Inflammatory macrophage treated with lipopolysaccharide for 1 hour (primary cell): ENCODE measurements at regions not wholly inside any gene's neighbourhood (a gene's known extent, or its start where the extent isn't known, plus 50 kb on each side); places are given as distances from the start of the nearest gene placed in this dataset.
A peak's percentile ranks its signal among the peaks of the same experiment; 100 is the strongest.
"Not testable (repeated sequence)": the region's sequence is repeated elsewhere in the genome, so short reads cannot be mapped to it uniquely, and the experiment has no call there.

ENCODE experiments used
- DNase-seq, 2 donors: peaks; one replicate each; pipeline ENCODE4 v3.0.0-alpha.2; 2020 to 2022

- DNase-seq, result no peak
These were observed 93.2 kb upstream of the ARL4C start for GRCh38 chr2:234590076-234590475.

DNA sequence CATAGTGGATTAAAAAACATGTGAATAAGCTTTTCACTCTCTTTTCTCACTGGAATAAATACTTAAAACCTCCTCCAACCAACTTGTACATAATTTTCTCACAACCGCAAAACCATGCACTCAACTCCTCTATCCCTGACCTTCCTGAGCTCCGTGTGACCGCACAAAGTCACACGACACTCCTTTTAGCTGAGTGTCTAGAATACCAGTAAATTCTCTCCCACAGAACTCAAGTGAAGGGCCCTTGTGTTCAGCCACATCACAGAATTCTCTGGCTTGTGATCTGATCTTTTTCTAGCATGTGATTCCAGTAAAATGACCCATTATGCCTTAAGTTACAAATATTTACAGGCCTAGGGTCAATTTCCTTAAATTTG, 91.2 kb upstream of the ARL4C start:
- DNase-seq, result no peak

DNA sequence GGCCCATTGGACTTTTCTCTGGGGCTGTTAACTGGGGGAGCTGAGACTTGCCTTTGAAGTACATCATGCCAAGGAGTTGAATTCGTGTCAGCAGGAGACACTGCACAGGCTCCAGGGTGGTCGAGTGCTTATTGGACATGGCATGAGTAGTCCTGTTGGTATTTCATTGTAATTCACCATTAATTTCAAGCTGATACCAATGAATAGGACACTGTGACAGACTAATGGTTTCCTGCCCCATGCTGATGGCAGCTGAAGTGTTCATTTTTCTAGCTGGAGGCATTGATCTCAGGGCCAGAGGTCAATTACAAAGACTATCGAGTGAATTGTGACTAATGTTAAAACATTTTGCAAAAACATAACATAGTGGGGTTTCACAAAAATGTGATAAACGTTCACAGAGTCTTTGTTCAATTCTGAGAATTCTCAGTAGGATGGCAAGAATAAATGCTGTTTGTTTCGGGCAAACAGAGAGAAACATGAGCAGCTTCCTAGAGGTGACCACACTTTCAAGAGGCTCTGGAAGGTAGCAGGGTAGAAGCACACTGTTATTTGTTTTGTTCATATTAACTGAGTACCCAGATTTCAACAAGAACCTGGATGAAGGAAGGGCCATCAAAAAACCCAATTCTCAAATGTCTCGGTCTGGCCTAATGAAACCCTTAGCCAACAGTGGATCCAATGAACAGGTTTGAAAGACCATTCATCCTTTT, 90.6 kb upstream of the ARL4C start:
- no peak for DNase-seq

GRCh38 chr2:234583331-234583730, 86.5 kb upstream of the ARL4C start:
- no peak for DNase-seq

DNA sequence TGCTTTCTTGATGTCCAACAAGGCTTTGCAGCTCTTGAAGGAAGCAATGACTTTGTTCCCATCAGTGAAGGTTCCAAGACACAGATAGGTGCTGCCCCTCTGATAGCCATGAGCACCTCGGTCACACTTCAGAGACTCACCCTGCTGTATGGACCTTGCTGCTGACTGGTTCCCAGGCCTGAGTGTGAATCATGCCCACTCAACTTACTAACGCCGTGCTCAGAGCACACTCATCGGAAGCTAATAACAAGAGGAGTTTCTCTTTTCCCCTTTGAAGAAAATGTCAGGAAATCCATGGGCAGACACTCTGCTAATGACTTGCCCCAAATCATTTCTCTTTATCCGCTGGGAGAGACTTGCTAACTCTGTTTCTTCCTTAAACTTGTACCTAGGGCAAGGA, 83.8 kb upstream of the ARL4C start:
- no peak for DNase-seq

- no peak for DNase-seq
These were observed 82.5 kb upstream of the ARL4C start for GRCh38 chr2:234579231-234579962.

- no peak for DNase-seq
These were observed 81.5 kb upstream of the ARL4C start for GRCh38 chr2:234578389-234578788.

- no peak for DNase-seq
These were observed 80.3 kb upstream of the ARL4C start for GRCh38 chr2:234577191-234577590.

DNA sequence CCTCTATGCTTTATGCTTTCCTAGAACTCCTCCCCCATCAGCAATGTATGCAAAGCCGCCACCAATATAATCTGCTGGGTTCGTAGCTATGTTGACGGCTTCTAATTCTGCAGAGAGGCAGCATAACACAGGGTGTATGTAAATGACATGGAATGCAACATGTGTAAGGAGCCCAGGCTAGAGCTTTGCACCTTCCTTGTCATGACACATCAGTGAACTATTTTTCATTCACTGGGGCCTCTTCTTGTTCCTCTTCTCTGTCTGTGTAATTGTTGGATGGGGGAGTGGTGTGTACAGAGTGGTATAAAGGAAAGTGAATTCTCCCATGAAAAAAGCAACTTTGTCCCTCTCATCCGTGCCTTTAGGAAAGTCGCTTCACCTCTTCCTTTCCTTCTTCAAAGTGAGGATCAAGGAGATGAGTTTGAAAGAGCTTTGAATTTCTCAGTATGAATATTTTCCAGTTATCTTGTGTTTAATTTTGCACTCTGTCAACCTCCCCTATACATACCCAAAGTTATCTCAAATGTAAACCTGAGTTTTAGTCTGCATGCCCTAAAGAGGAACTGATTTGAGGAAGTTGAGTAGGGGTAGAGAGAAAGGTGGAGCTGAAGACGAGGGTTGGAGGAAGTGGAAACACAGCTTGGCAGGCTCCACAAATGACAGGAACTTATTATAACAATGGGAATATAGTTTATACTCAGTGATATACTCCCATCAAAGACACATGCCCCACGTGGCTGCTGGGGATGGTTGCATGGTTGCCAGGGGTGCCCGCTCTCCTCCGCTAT, 74.9 kb upstream of the ARL4C start:
- peak; percentile 19 to 22 for DNase-seq

- DNase-seq, result no peak
These were observed 73.6 kb upstream of the ARL4C start for GRCh38 chr2:234570476-234570875.

DNA sequence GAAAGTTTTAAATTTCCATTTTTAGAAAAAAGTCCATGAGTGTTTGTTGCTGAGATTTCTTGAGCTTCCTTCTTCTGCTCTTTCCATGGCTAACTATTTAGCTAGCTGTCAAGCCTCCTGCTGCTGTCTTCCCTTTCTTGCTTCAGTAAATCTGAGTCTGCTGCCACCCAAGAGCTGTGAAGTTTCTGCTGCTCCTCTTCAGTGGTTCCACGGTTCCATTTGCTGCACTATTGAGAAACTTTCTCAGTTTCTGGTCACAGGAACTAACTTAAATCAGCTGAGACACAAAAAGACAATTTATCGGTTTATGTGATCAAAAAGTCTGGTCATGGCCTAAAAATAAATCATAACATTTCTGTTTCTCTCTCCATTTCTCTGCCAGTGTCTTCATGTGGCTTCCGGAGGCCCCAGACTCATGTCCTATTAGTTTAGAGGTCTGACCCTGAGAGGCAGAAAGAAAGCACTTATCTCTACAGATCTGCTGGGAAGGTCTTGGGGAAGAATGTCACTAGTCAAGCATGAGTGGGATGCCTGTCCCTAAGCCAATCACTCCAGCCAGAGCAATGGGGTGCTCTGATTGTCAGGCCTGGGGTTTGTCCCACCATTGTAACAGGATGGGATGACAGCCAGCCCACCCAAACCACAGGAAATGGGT, 73.0 kb upstream of the ARL4C start:
- DNase-seq, result no peak

GRCh38 chr2:234566622-234567021, 69.7 kb upstream of the ARL4C start:
- no peak for DNase-seq

- DNase-seq, result no peak
These were observed 69.2 kb upstream of the ARL4C start for GRCh38 chr2:234565842-234566619.

DNA sequence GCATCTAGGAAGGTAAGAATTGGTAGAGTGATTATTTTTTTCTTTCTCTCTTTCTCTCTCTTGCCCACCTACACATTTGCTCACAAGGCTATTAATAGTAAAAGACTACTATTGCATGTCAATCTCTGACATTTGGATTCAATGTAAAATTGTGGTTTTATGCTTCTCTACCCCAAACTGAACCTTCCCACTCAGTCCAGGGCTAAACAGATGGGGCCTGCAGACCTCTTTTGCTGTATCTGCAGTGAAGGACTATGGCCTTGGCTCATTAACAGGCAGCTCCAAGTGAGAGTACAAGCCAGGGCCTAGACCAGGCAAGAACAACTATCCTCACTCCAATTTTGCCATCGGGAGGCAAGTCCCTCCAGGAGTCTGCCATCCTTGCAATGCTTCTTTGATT, 68.3 kb upstream of the ARL4C start:
- no peak for DNase-seq

DNA sequence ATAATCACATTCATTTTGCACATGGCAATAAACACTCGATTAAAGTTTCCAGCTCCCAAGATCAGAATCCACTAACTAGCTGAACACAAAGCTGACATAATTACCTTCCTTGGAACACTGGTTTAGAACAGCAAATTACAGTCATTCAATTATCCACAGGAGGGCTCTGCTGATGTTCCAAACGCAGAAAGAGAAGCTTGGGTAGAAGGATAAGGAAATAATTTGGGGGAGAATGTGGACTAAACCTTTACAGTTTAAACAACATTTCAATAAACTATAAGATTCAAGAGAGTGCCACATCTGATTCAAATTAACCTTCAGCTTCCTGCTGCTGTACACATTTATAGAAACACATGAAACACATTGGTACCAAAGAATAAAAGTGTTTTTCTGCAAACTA, 67.8 kb upstream of the ARL4C start:
- no peak for DNase-seq

DNA sequence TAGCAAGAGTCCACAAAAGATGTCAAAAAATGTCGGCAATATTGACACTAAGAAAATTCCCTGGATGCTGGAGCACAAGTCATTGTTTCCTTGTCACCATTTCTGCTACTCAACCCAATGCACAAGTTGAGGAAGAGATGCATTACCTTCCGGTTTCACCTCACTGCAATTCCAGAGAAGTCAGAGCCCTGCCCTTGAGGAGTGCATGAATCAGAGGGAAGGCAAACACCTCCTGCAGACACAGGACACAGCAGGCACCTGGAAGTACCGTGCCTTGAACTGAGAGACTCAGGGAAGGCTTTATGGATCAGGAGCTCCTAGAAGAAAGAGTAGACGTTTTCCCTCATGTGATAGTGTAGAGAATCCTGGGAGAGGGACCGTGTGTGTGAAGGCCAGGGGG, 62.7 kb upstream of the ARL4C start:
- DNase-seq, result no peak

GRCh38 chr2:234558642-234559041, 61.8 kb upstream of the ARL4C start:
- no peak for DNase-seq

DNA sequence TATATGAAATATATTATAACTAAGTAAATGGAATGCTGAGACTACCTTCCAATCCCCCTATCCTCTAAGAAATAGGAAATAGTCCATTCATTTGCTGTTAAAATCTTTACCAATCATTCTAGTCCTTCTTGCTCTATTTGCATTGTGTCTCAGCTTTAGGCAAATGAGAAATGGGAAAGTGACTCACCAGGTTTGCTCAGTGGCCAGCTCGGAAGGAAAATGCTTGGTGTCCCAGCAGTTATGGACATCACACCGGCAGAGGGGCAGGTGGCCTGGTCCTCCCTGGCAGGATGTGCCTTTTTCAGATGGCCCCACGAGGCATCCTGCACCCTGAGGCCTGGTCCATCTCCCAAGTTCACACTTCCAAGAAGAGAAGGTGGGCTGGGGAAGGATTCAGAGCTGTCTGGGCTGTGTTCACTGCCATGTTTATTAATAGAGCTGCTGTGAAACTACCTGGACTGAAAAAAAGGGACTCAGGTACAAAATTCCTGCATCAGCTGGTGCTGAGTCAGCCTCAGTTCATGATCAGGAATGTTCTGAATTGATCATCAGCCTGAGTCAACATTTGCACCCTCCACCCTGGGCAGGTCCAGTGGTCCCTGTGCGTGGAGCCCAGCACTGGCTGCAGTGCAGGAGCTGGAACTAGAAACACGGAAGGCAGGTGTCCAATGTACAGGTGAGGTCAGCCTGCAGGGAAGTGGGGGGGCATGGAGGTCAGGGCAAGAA, 60.1 kb upstream of the ARL4C start:
- DNase-seq, result no peak

DNA sequence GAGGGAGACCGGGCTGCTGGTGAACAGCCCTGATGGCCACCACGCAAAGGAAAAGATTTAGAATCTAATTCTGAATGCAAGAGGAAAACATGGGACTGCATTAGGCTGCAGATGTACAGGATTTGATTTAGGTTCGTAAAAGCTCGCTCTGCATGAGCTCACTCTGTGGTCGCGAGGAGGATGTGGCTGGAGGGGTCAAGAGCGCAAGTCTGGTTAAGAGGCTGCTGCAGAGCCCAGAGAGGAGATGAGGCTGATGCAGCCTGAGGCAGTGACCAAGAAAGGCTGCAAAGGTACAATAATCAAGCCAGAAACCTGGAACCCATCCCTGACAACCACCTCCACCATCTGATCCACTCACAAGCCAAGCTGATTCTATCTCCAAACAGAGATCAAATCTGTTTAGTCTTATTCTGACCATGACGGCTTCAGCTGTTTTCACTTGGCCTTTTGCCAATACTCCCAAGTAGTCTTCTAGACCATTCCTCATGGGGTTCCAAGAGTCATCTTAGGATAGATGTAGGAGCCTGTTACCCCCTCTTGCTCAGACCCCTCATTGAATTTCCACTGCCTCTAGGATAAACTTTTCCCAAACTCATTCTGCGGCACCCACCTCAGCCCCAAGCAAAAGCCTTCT, 58.9 kb upstream of the ARL4C start:
- no peak for DNase-seq

DNA sequence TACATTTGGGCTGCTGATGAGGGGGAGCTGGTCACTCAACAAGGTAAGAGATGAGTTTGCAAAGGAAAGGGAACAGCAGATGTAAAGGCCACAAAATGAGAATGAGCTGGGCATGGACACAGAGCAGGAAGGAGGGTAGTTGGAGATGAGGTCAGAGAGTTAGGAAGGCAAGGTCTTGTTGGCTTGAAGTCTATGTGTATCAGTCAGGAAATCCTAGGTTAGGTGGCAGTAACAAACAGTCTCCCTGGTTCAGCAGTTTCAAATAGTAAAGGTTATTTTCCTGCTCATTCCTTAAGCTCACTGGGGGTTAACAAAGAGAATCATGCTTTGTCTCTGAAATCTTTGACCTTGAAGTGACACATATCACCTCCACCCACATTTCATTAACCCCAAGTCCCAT, 58.3 kb upstream of the ARL4C start:
- DNase-seq, result no peak

GRCh38 chr2:234553223-234553622, 56.3 kb upstream of the ARL4C start:
- DNase-seq, result not testable (repeated sequence)
